NCI-H524 treated with DMSO at 0.1 percent for 48 hours (cell line): ENCODE measurements at regions not wholly inside any gene's neighbourhood (a gene's known extent, or its start where the extent isn't known, plus 50 kb on each side); places are given as distances from the start of the nearest gene placed in this dataset.
A peak's percentile ranks its signal among the peaks of the same experiment; 100 is the strongest.
"Not testable (repeated sequence)": the region's sequence is repeated elsewhere in the genome, so short reads cannot be mapped to it uniquely, and the experiment has no call there.

Source experiments
- DNase-seq: peaks from one replicate; lab custom pipeline; 2025; lab: John Stamatoyannopoulos, UW

GRCh38 chr6:14874975-14875480 is 370.8 kb upstream of the JARID2 start:
- DNase-seq: no peak

- no peak for DNase-seq
Measured at GRCh38 chr6:14875481-14876063, 370.3 kb upstream of the JARID2 start.

DNA sequence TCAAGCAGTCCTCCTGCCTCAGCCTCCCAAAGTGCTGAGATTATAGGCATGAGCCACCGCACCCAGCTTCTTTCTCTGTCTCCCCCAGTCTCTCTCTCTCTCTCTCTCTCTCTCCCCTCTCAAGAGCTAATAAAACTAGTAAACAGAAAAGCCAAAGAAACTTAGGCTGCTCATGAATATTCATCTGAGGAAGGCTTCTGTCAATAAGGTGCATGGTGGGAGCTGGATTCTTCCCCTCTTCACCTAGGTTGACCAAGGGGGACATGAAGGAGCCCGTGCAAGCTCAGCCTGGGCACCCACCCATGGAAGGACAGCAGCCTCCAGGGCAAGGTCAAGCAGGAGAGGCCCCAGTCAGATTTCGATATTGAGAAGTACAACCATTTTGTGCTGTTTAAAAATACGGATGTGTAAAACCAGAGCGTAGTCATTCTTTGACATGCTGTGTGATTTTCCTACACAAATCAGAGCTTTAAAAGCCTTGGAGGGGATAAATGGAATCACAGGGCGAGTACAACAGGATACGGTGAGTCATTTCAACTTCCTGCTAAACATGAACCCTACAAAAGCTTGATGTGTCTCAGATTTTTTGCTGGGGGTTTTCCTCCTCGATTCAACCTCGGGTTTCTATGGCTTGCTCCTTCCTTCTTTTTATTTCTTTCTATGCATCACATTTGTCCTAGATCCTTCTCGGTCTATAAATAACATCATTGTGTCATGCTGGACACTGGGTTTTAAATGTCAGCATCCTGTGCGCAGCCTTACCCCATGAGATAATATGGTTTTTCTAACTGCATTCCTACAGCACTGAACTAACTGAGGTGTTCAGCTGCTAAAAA is 368.9 kb upstream of the JARID2 start:
- no peak for DNase-seq

- DNase-seq: no peak
Measured at GRCh38 chr6:14877758-14878157, 368.1 kb upstream of the JARID2 start.

DNA sequence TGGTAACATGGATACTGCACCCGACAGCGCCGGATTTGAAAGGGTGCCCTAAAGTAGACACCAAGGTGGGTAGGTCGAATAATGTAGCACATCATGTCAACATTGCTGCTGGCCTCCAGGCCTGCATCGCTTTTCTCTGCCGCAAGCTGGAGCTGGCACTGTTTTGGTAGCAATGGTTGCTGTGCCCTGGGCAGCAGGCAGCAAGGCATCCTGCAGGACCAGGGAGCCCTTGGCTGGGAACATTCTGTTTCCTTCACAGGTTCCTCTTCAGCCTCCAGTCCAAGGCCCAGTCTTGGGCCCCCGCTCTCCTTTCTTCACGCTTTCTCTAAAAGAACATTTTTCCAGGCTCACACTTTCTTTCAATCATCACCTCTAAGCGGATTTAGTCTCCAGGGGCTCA is 365.8 kb upstream of the JARID2 start:
- no peak for DNase-seq

DNA sequence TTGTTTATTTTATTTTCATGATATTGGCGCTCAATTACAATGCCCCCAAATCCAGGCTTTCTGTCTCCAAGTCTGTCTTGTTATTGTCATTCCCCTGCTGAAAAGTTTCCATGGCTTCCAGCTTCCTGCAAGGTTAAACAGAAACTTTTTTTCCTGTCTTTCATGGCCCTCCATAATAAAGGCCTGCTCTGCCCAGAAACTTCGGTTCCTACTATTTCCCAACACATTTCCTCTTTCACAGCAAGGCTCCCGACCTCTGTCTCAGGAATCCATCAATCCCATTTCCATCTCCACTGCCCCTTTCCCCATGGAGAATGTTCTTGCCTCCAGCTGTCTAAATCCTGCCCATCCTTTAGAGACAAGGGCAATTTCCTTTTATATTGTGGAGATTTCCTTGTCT is 365.2 kb upstream of the JARID2 start:
- no peak for DNase-seq

GRCh38 chr6:14881398-14881797 is 364.5 kb upstream of the JARID2 start:
- no peak for DNase-seq

DNA sequence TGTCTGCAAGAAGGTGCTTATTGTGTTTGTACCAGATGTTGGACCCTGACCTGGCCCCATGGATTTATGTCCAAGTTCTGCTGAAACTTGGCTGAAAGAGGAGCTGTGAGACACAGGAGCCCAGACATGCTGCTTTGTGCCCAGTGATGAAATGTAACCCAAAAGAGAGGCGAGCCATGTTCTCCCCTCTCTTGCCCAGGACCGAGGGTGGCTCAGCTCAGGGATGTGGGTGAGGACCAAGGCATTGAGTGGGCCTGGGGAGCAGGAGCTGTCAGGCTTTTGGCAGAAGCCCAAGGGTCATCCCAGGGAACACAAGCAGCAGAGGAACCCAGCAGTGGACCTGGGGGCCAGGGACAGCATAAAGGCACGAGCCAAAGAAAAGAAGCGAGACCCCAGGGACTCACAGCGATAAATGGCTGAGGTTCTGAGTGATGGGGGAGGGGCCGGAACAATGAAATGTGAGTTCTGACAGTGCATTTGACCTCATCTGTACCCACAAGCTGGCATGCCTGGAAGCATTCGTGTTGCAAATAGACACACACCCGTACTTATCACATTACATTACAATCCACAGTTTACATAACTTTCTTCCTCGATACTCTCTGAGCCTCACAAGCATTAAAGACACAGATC is 363.4 kb upstream of the JARID2 start:
- no peak for DNase-seq

DNA sequence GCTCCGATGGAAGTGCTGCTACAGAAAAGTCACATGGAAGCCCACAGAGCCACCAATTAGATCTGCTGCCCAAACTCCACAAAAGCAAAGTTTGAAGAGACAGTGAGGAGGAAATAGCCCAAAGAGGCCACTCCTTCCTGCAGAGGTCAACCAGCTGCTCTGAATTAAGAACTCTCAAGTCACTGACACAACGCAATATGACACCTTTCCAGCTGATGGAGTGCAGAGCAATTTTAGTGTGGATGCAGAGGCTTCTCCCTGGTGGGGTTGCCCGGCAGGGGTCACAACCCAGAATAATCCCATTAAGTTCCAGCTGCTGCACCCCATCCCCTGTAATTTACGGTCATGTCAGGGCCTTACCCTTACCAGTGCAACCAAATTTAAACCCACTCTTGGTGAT is 361.9 kb upstream of the JARID2 start:
- DNase-seq: peak; percentile 65

DNA sequence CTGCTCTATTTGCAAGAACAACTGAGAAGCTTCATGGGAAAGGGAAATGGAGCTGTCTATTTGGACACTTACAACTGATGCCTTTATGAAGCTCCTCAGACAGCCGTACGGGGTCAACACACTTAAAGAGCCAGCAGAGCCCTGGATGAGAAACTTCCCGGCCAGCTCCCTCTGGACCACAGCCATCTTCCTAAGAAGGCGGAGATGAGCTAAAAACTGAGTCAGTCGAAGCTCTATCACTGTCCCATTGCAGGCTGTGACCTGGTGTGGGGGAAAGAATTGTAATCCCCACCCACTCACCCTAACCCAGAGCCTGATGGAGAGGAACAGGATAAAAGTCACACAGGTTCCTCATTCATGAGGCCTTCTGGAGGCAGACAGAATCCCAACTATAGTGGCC is 360.4 kb upstream of the JARID2 start:
- DNase-seq: no peak

DNA sequence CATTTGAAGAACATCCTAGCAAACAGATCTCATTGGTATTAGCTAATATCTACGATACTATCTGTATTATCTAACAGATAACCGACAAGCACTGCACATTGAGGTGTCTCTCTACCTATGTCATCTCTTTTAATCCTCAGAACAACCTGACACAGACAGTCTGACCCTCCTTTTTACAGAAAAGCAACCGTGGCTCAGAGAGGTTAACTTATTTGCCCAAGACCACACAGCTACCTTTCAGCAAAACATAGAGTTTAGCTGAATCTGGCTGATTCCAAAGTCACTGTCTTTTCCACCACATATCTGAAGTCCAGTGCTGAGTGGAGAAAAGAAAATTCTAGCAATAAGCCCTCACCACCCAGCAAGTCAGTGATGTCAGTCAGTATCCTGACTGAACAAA is 358.7 kb upstream of the JARID2 start:
- DNase-seq: no peak

- no peak for DNase-seq
Measured at GRCh38 chr6:14887986-14888574, 357.8 kb upstream of the JARID2 start.

DNA sequence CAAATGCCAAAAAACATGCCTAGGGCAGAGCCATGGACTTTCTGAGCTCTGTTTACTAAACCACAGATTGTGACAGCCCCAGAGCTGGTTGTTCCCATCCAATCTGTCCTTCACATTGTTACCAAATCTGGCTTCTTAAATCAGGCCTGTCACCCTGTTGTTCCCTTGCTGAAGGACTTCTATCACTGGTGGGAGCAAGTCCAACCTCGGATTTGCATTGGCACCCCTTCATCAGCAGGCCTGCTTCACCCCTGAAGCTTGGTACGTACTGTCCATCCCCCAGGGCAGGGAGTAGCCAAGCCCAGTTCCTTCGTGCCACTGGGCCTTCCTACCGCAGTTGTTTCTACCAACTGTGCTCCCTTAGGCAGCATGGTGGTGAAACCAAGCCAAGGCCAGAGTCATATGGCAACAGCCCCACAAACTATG is 357.3 kb upstream of the JARID2 start:
- DNase-seq: no peak

- DNase-seq: no peak
Measured at GRCh38 chr6:14889188-14889587, 356.7 kb upstream of the JARID2 start.

DNA sequence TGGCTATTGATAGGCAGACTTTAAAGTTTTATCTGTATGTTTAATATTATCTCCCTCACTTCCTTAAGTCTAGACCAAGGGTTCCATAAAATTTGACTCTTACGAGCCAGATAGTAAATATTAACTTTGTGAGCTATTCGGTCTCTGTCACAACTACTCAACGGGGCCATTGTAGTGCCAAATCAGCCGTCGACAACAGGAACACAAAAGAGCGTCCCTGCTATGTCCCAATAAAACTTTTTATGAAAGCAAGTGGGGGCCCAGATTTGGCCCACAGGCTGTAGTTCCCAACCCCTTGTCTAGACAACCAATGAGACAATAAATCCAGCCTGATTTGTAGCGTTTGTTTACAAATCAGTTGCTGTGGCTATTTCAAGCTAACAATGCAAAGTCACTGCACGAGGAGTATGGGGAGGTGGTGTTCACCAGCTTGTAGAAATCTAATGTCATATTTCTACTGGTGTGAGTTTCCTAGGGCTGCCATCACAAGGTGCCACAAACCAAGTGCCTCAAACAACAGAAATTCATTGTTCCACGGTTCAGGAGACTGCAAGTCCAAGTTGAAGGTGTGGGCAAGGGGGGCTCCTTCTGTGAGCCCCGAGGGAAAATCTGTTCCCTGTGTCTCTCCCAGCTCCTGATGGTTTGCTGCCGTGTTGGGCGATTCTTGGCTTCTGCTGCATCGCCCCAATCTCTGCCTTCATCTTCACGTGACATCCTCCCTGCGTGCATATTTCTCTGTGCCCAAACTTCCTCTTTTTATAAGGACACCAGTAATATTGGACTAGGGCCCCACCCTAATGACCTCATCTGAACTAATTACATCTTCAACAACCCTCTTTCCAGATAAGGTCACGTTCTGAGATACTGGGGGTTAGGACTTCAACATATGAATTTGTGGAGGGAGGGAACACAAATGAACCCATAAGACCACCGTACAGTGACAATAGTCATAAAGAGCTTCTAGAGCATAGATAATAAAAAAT is 356.0 kb upstream of the JARID2 start:
- DNase-seq: no peak

DNA sequence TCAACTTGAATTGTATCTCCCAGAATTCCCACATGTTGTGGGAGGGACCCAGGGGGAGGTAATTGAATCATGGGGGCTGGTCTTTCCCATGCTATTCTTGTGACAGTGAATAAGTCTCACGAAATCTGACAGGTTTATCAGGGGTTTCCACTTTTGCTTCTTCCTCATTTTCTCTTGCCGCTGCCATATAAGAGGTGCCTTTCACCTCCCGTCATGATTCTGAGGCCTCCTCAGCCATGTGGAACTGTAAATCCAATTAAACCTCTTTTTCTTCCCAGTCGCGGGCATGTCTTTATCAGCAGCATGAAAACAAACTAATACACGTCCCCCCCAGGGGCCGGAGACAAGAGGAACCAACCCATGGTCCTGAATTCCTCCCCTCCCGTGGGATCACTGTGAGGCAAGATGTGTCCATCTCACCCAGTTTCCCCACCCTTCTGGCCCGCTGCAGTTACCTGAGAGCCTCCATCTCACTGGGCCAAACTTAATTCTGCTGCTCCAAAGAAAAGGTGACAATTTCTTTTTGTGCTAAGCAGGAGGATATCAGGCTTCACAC is 354.0 kb upstream of the JARID2 start:
- not testable (repeated sequence) for DNase-seq

DNA sequence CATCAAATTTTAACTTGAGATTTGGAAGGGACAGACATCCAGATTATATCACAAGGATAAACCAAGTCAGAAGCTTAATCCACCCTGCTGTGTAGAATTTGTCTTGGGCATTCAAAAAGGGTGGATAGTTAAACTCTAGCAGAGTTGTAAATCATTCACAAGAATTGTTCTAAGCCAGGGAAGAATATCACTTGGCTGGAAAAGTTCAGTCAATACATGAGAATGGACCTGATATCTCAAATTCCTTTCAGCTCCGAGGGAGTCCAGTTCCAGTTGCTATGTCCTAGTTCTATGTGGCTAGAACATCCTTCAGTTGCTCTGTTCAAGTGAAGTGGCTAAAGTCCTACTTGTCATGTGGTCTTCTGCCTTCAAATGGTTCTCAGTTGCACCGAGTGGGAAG is 351.8 kb upstream of the JARID2 start:
- DNase-seq: no peak

DNA sequence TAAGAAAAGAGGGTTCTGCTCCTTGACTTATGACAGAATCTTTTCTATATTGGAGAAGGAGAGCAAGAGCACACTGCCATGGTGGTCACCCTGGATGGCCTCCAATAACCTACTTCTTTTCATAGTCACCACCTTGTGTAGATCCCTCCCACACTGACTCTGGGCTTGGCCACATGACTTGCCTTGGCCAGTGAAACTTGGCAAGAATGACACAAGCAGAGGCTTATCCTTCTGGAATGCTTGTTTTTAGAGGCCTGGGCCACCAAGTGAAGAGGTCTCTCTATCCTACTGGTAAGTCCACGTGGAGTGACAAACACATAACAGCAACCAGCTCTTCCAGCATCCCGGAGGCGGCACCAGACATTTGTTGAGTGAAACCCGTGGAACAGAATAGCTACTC is 349.4 kb upstream of the JARID2 start:
- no peak for DNase-seq

GRCh38 chr6:14897831-14898230 is 348.0 kb upstream of the JARID2 start:
- no peak for DNase-seq

DNA sequence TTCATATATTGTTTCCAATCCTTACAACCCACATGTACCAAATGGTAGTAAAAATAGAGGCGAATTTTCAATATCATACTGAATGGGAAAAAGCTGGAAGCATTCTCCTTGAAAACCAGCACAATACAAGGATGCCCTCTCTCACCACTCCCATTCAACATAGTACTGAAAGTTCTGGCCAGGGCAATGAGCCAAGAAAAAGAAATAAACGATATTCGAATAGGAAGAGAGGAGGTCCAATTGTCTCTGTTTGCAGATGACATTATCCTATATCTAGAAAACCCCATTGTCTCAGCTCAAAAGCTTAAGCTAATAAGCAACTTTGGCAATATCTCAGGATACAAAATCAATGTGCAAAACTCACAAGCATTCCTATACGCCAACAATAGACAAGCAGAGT is 346.4 kb upstream of the JARID2 start:
- DNase-seq: not testable (repeated sequence)

DNA sequence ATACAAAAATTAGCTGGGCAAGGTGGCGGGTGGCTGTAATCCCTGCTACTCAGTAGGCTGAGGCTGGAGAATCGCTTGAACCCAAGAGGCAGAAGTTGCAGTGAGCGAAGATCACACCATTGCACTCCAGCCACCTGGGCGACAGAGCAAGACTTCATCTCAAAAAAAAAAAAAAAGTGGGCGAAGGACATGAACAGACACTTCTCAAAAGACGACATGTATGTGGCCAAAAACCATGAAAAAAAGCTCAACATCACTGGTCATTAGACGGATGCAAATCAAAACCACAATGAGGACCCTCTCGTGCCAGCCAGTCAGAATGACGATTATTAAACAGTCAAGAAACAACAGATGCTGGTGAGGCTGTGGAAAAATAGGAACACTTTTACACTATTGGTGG is 344.9 kb upstream of the JARID2 start:
- no peak for DNase-seq
